Loucy (cell line): ENCODE measurements at regions not wholly inside any gene's neighbourhood (a gene's known extent, or its start where the extent isn't known, plus 50 kb on each side); places are given as distances from the start of the nearest gene placed in this dataset.

Experiments
- EZH2phosphoT487 ChIP-seq: fragments of 200-600 bp; IDR thresholded peaks from 2 replicates; pipeline ENCODE4 v1.6.1; 2018; ENCODE audit warnings: antibody characterized with exemption, mild to moderate bottlenecking, moderate library complexity, borderline replicate concordance
- TF ChIP-seq, protein P1 (sequence below): fragments of 200-600 bp; sonication (generic); conservative IDR thresholded peaks from 2 replicates; pipeline ENCODE4 v1.5.1; 2014; ENCODE audit warnings: mild to moderate bottlenecking, antibody characterized with exemption, low read length

DNA sequence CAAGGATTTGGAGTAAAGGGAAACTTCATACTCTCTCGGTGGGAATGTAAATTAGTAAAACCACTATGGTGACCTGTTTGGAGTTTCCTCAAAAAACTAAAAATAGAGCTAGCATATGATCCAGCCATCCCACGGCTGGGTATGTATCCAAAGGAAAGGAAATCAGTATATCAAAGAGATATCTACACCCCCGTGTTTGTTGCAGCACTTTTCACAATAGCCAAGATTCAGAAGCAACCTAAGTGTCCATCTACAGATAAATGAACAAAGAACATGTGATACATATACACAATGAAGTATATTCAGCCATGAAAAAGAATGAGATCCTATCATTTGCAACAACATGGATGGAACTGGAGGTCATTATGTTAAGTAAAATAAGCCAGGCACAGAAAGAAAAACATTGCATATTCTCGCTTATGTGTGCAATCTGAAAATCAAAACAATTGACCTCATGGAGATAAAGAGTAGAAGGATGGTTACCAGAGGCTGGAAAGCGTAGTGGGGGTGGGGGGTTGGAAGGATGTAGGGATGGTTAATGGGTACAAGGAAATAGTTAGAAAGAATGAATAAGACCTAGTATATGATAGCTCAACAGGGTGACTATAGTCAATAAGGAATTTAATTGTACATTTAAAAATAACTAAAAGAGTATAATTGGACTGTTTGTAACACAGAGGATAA, 468.0 kb downstream of the BCAT1 start:
- TF ChIP-seq, protein P1, sequence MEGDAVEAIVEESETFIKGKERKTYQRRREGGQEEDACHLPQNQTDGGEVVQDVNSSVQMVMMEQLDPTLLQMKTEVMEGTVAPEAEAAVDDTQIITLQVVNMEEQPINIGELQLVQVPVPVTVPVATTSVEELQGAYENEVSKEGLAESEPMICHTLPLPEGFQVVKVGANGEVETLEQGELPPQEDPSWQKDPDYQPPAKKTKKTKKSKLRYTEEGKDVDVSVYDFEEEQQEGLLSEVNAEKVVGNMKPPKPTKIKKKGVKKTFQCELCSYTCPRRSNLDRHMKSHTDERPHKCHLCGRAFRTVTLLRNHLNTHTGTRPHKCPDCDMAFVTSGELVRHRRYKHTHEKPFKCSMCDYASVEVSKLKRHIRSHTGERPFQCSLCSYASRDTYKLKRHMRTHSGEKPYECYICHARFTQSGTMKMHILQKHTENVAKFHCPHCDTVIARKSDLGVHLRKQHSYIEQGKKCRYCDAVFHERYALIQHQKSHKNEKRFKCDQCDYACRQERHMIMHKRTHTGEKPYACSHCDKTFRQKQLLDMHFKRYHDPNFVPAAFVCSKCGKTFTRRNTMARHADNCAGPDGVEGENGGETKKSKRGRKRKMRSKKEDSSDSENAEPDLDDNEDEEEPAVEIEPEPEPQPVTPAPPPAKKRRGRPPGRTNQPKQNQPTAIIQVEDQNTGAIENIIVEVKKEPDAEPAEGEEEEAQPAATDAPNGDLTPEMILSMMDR: no peak
- no peak for TF ChIP-seq EZH2phosphoT487
